ENCODE measurements at regions not wholly inside any gene's neighbourhood (a gene's known extent, or its start where the extent isn't known, plus 50 kb on each side); places are given as distances from the start of the nearest gene placed in this dataset.

- peak in 1 of 4 experiments; percentile 18 for TF ChIP-seq CTCF (IDR thresholded peaks at IDR 0.05)
- no peak for TF ChIP-seq POLR2A (IDR thresholded peaks at IDR 0.05)
- TF ChIP-seq POLR2AphosphoS5 (IDR thresholded peaks at IDR 0.05), result no peak
These were observed 256.8 kb upstream of the VCX start for GRCh38 chrX:7586126-7586525.

Data from prostate gland (tissue), 2 donors.